ENCODE measurements at regions not wholly inside any gene's neighbourhood (a gene's known extent, or its start where the extent isn't known, plus 50 kb on each side); places are given as distances from the start of the nearest gene placed in this dataset.
A peak's percentile ranks its signal among the peaks of the same experiment; 100 is the strongest.

DNA sequence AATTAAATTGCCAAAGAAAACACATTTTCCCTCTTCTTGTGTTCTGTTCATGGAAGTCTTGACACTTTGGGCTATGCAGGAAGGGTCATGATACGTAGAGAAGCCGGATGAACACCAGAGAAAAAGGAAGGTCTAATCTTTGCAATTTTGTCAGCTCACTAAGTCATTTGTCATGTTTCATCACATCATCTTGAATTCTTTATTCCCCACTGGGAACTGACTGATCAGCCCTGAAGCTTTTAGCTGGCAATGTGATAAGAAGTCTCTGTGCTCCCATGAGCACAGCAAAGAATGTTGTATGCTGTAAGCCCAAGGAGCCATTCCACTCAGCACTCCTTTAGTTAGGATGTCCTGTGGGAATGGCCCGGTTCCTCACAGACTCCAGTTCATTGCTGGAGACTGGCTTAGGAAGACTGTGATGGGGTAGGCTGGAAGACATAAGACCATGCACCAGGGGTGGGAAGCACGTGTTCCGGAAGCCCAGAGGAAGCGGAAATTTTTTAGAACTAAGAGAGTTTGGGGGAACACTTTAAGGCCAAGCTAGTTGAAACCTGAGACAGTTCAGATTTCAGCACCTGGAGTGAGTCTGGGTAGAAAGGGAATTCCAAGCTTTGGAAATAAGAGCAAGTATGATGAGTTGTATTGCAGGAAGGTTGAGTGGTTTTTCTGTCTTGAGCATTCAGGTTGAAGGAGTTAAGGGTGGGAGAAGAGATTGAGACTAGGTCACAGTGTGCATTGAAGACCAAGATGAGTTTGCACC, 306.7 kb upstream of the MTNR1B start:
- no CpG with 5 or more reads among the region's 6 CpGs for WGBS (ENCODE audit: extremely low coverage, insufficient coverage, insufficient read length)
- no peak for DNase-seq

DNA sequence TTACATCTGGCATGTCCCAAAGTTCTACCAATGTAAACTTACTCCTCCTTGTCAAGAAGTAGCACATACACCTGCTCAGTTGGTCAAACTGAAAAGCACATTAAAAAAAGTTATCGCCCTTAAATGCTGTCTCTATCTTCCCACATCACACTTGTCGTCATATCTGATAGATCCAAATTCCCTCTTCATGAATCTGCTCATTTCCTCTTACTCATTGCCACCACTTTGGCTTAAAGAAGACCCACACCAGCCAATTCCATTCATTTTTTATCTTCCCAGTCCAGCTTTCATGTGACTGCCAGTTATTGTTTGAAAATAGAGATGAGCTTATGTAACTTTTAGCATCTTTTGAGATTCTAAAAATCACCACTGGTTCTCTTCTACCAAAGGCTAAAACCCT, 305.9 kb upstream of the MTNR1B start:
- Histone ChIP-seq H3K4me3 (ENCODE audit: low read depth, low read length) (no peak overlapping the region), H3K4me2 (ENCODE audit: low read length) (no peak overlapping the region), H3K18ac (ENCODE audit: low read length) (no peak overlapping the region), H3K79me2 (ENCODE audit: control insufficient read depth, insufficient read depth, low read length, poor library complexity) (no peaks in the 10 kb centered on the region), H2AK5ac (ENCODE audit: low read length) (no peak overlapping the region), H3K9me3 (ENCODE audit: insufficient read depth, low read depth, low read length) (no peaks in the 10 kb centered on the region), H4K91ac (ENCODE audit: low read depth, low read length) (no peak overlapping the region), H3K27ac (ENCODE audit: low read depth, low read length) (no peak overlapping the region), H2AFZ (ENCODE audit: insufficient read depth, low read length, poor library complexity) (no peak overlapping the region), H3K4me1 (ENCODE audit: control insufficient read depth in 1 of 2, insufficient read depth in 2 of 2, low read length in 2 of 2) (no peaks in the 10 kb centered on the region), H3K23ac (ENCODE audit: low read length) (no peak overlapping the region), H3K9ac (ENCODE audit: low read length) (no peak overlapping the region), H3K36me3 (ENCODE audit: control insufficient read depth in 1 of 2, insufficient read depth in 2 of 2, low read length in 2 of 2) (no peaks in the 10 kb centered on the region), H3K4ac (ENCODE audit: low read depth, low read length) (no peak overlapping the region), H2BK12ac (ENCODE audit: low read length) (no peak overlapping the region), H3K79me1 (ENCODE audit: low read length) (no peaks in the 10 kb centered on the region), H3K14ac (ENCODE audit: low read length) (no peak overlapping the region), H3K27me3 (ENCODE audit: insufficient read depth, low read length) (no peaks in the 10 kb centered on the region), H4K8ac (ENCODE audit: low read depth, low read length) (no peak overlapping the region), H2BK120ac (ENCODE audit: insufficient read depth, low read length, poor library complexity) (no peak overlapping the region), H4K12ac (ENCODE audit: low read depth, low read length) (no peak overlapping the region), H2BK5ac (ENCODE audit: low read depth, low read length, poor library complexity) (no peak overlapping the region)
- DNase-seq: peak; percentile 39 to 81
- no CpG with 5 or more reads among the region's 2 CpGs for WGBS (ENCODE audit: extremely low coverage, insufficient coverage, insufficient read length)

More for the DNA sequence above, 306.7 kb upstream of the MTNR1B start:
- no peak overlapping the region for H2AK5ac ChIP-seq (ENCODE audit: low read length)
- no peaks in the 10 kb centered on the region for H3K4me1 ChIP-seq (ENCODE audit: control insufficient read depth in 1 of 2, insufficient read depth in 2 of 2, low read length in 2 of 2)
- no peak overlapping the region for H3K14ac ChIP-seq (ENCODE audit: low read length)
- no peak overlapping the region for H3K4ac ChIP-seq (ENCODE audit: low read depth, low read length)
- H4K91ac ChIP-seq (ENCODE audit: low read depth, low read length): no peak overlapping the region
- no peak overlapping the region for H3K4me3 ChIP-seq (ENCODE audit: low read depth, low read length)
- no peaks in the 10 kb centered on the region for H3K36me3 ChIP-seq (ENCODE audit: control insufficient read depth in 1 of 2, insufficient read depth in 2 of 2, low read length in 2 of 2)
- no peaks in the 10 kb centered on the region for H3K79me1 ChIP-seq (ENCODE audit: low read length)
- H2BK12ac ChIP-seq (ENCODE audit: low read length): no peak overlapping the region
- H3K79me2 ChIP-seq (ENCODE audit: control insufficient read depth, insufficient read depth, low read length, poor library complexity): no peaks in the 10 kb centered on the region
- no peaks in the 10 kb centered on the region for H3K27me3 ChIP-seq (ENCODE audit: insufficient read depth, low read length)
- no peak overlapping the region for H4K8ac ChIP-seq (ENCODE audit: low read depth, low read length)
- no peak overlapping the region for H2AFZ ChIP-seq (ENCODE audit: insufficient read depth, low read length, poor library complexity)
- no peak overlapping the region for H3K23ac ChIP-seq (ENCODE audit: low read length)
- no peak overlapping the region for H3K27ac ChIP-seq (ENCODE audit: low read depth, low read length)
- no peak overlapping the region for H2BK120ac ChIP-seq (ENCODE audit: insufficient read depth, low read length, poor library complexity)
- H3K9me3 ChIP-seq (ENCODE audit: insufficient read depth, low read depth, low read length): no peaks in the 10 kb centered on the region
- no peak overlapping the region for H4K12ac ChIP-seq (ENCODE audit: low read depth, low read length)
- no peak overlapping the region for H2BK5ac ChIP-seq (ENCODE audit: low read depth, low read length, poor library complexity)
- H3K18ac ChIP-seq (ENCODE audit: low read length): no peak overlapping the region
- no peak overlapping the region for H3K9ac ChIP-seq (ENCODE audit: low read length)
- H3K4me2 ChIP-seq (ENCODE audit: low read length): no peak overlapping the region

DNA sequence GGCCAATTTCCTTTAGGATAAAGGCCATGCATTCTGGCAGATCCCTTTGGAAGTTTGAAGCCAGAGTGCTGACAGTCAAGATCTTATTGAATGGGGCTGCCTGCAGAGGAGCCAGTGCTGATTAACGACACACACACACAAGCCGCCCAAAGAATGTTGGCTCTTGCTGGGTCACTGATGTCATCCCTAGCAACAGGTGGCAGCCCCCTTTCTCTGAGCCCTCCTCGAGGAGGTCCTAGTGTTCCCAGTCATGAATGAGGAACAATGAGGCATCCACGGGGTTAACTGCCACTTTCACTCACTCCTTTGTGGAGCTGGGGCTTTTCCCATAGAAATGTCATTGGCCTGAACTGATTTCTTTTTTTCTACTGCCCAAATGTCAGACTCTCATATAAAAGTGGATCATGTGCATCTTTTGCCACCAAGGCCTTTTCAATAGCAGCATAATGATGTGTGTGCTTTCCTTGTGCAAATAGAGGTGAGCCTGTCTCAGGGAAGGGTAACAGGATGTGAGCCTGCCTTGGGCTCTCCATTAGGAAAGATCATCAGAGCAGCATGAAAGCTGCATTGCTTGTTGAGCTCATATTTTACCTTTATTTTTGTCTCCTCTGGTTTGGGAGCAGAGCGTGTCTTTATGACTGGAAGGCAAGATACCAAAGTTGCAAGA, 301.8 kb upstream of the MTNR1B start:
- Histone ChIP-seq H2BK12ac (ENCODE audit: low read length) (no peak overlapping the region), H3K79me2 (ENCODE audit: control insufficient read depth, insufficient read depth, low read length, poor library complexity) (no peaks in the 10 kb centered on the region), H2BK5ac (ENCODE audit: low read depth, low read length, poor library complexity) (no peak overlapping the region), H3K4me1 (ENCODE audit: control insufficient read depth in 1 of 2, insufficient read depth in 2 of 2, low read length in 2 of 2) (no peaks in the 10 kb centered on the region), H3K27me3 (ENCODE audit: insufficient read depth, low read length) (no peaks in the 10 kb centered on the region), H4K91ac (ENCODE audit: low read depth, low read length) (no peak overlapping the region), H3K9me3 (ENCODE audit: insufficient read depth, low read depth, low read length) (no peaks in the 10 kb centered on the region), H2BK120ac (ENCODE audit: insufficient read depth, low read length, poor library complexity) (no peak overlapping the region), H3K79me1 (ENCODE audit: low read length) (no peaks in the 10 kb centered on the region), H3K14ac (ENCODE audit: low read length) (no peak overlapping the region), H2AFZ (ENCODE audit: insufficient read depth, low read length, poor library complexity) (no peak overlapping the region), H4K12ac (ENCODE audit: low read depth, low read length) (no peak overlapping the region), H3K23ac (ENCODE audit: low read length) (no peak overlapping the region), H4K8ac (ENCODE audit: low read depth, low read length) (no peak overlapping the region), H3K4me3 (ENCODE audit: low read depth, low read length) (no peak overlapping the region), H3K4ac (ENCODE audit: low read depth, low read length) (no peak overlapping the region), H3K9ac (ENCODE audit: low read length) (no peak overlapping the region), H3K36me3 (ENCODE audit: control insufficient read depth in 1 of 2, insufficient read depth in 2 of 2, low read length in 2 of 2) (no peaks in the 10 kb centered on the region), H3K27ac (ENCODE audit: low read depth, low read length) (no peak overlapping the region), H3K18ac (ENCODE audit: low read length) (no peak overlapping the region), H3K4me2 (ENCODE audit: low read length) (no peak overlapping the region), H2AK5ac (ENCODE audit: low read length) (no peak overlapping the region)
- no peak for DNase-seq
- no CpG with 5 or more reads among the region's 5 CpGs for WGBS (ENCODE audit: extremely low coverage, insufficient coverage, insufficient read length)

DNA sequence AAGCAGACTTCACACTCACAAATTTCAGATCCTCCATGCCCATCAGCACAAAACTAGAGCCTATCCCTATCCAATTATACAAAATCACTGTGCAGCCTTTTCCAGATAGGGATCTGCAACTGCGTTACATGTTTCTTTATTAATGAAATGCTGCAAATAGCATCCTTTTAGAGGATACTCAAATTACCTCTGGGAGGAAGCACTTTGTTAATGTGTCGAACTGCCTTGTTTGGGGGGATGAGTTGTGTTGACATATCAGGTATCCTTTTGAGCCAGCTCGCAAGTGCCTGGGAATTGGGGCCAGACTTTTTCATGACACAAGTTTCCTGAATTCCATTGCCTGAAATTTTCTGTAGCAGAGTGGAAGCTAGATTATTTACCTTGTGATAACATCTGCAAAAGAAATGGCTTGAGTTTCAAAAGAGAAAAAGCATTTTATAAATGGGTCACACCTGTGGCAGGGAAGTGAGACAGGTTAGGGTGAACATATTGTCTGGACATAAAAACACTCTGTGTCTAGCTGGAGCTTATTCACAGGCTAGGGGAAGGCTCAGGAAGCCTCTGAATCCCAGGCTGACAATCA, 299.1 kb upstream of the MTNR1B start:
- no peaks in the 10 kb centered on the region for H3K27me3 ChIP-seq (ENCODE audit: insufficient read depth, low read length)
- no peak overlapping the region for H4K12ac ChIP-seq (ENCODE audit: low read depth, low read length)
- H3K79me1 ChIP-seq (ENCODE audit: low read length): no peaks in the 10 kb centered on the region
- no peak overlapping the region for H4K8ac ChIP-seq (ENCODE audit: low read depth, low read length)
- H3K4me2 ChIP-seq (ENCODE audit: low read length): no peak overlapping the region
- H3K27ac ChIP-seq (ENCODE audit: low read depth, low read length): no peak overlapping the region
- H2AK5ac ChIP-seq (ENCODE audit: low read length): no peak overlapping the region
- H3K4me1 ChIP-seq (ENCODE audit: control insufficient read depth in 1 of 2, insufficient read depth in 2 of 2, low read length in 2 of 2): no peaks in the 10 kb centered on the region
- H3K23ac ChIP-seq (ENCODE audit: low read length): no peak overlapping the region
- H3K79me2 ChIP-seq (ENCODE audit: control insufficient read depth, insufficient read depth, low read length, poor library complexity): no peaks in the 10 kb centered on the region
- no peak overlapping the region for H2BK120ac ChIP-seq (ENCODE audit: insufficient read depth, low read length, poor library complexity)
- DNase-seq: peak; percentile 45 to 76
- no peak overlapping the region for H2BK5ac ChIP-seq (ENCODE audit: low read depth, low read length, poor library complexity)
- H3K14ac ChIP-seq (ENCODE audit: low read length): no peak overlapping the region
- no peak overlapping the region for H3K9ac ChIP-seq (ENCODE audit: low read length)
- no CpG with 5 or more reads among the region's 3 CpGs for WGBS (ENCODE audit: extremely low coverage, insufficient coverage, insufficient read length)
- no peaks in the 10 kb centered on the region for H3K9me3 ChIP-seq (ENCODE audit: insufficient read depth, low read depth, low read length)
- no peak overlapping the region for H2AFZ ChIP-seq (ENCODE audit: insufficient read depth, low read length, poor library complexity)
- no peaks in the 10 kb centered on the region for H3K36me3 ChIP-seq (ENCODE audit: control insufficient read depth in 1 of 2, insufficient read depth in 2 of 2, low read length in 2 of 2)
- no peak overlapping the region for H3K4me3 ChIP-seq (ENCODE audit: low read depth, low read length)
- H3K4ac ChIP-seq (ENCODE audit: low read depth, low read length): no peak overlapping the region
- H3K18ac ChIP-seq (ENCODE audit: low read length): no peak overlapping the region
- H4K91ac ChIP-seq (ENCODE audit: low read depth, low read length): no peak overlapping the region
- no peak overlapping the region for H2BK12ac ChIP-seq (ENCODE audit: low read length)

Measured in trophoblast cell (in vitro differentiated cells and primary cell).